ENCODE measurements at regions not wholly inside any gene's neighbourhood (a gene's known extent, or its start where the extent isn't known, plus 50 kb on each side); places are given as distances from the start of the nearest gene placed in this dataset.

DNA sequence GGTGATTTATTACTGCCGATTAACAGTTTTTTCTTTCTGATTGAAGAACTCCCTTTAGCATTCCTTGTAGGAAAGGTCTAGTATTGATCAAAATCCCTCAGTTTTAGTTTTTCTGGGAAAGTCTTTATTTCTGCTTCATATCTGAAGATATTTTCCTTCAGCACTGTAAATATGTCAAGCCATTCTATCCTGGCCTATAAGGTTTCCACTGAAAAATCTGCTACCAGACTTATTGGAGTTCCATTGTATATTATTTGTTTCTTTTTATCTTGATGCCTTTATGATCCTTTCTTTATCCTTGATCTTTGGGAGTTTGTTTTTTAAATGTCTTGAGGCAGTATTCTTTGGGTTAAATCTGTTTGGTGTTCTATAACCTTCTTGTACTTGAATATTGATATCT lies 55.0 kb upstream of the TMTC1 start:
- H3K4me3 ChIP-seq (ENCODE audit: low read length) = no peak overlapping the region
- H3K36me3 ChIP-seq (replicated peaks; ENCODE audit: low read depth, low read length) = no peaks in the 10 kb centered on the region
- H3K9ac ChIP-seq (ENCODE audit: low read length) = no peak overlapping the region
- no peak overlapping the region for H2AFZ ChIP-seq (ENCODE audit: low read depth, low read length)
- H3K27ac ChIP-seq (ENCODE audit: low read length) = no peak overlapping the region
- no peak for TF ChIP-seq EZH2phosphoT487 (IDR thresholded peaks at IDR 0.05; ENCODE audit: low read depth)
- TF ChIP-seq, protein P1, sequence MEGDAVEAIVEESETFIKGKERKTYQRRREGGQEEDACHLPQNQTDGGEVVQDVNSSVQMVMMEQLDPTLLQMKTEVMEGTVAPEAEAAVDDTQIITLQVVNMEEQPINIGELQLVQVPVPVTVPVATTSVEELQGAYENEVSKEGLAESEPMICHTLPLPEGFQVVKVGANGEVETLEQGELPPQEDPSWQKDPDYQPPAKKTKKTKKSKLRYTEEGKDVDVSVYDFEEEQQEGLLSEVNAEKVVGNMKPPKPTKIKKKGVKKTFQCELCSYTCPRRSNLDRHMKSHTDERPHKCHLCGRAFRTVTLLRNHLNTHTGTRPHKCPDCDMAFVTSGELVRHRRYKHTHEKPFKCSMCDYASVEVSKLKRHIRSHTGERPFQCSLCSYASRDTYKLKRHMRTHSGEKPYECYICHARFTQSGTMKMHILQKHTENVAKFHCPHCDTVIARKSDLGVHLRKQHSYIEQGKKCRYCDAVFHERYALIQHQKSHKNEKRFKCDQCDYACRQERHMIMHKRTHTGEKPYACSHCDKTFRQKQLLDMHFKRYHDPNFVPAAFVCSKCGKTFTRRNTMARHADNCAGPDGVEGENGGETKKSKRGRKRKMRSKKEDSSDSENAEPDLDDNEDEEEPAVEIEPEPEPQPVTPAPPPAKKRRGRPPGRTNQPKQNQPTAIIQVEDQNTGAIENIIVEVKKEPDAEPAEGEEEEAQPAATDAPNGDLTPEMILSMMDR (IDR thresholded peaks at IDR 0.05; ENCODE audit: low read depth, low read length) = no peak
- H4K20me1 ChIP-seq (ENCODE audit: insufficient read depth, low read length) = no peaks in the 10 kb centered on the region
- H3K9me3 ChIP-seq (ENCODE audit: insufficient read depth, low read length) = no peaks in the 10 kb centered on the region
- no peaks in the 10 kb centered on the region for H3K79me2 ChIP-seq (ENCODE audit: low read length)
- no peak overlapping the region for H3K4me2 ChIP-seq (ENCODE audit: low read length)
- no peaks in the 10 kb centered on the region for H3K27me3 ChIP-seq (ENCODE audit: low read depth, low read length)
- no peaks in the 10 kb centered on the region for H3K4me1 ChIP-seq (ENCODE audit: low read length)

Measured in OCI-LY3 (cell line).